HepG2 (cell line): ENCODE measurements at regions not wholly inside any gene's neighbourhood (a gene's known extent, or its start where the extent isn't known, plus 50 kb on each side); places are given as distances from the start of the nearest gene placed in this dataset.

ENCODE experiments used
- ATAC-seq: fragments of 200-7000 bp; cut with Tn5 transposase; 3 replicates; pipeline ENCODE4 v1.9.1; 2020; ENCODE audit warnings: mild to moderate bottlenecking, moderate library complexity
- BruUV-seq: library from RNA; stranded (reverse); fragments of 400-500 nt; replicated peaks from 2 replicates; lab custom pipeline; 2021; lab: Mats Ljungman, UMichigan
- CTCF ChIA-PET: fragments of 300-600 bp; formaldehyde crosslinking; extraction: SDS; loops from one replicate; lab custom pipeline; 2021; ENCODE audit warnings: low total read pairs, inconsistent platforms, low intra/inter-chr PET ratio; lab: Yijun Ruan, JAX
- POLR2A ChIA-PET: fragments of 350-600 bp; sonication (Branson Sonifier 250); formaldehyde crosslinking; loops from one replicate; lab custom pipeline; 2020; ENCODE audit warnings: antibody characterized with exemption, inconsistent platforms; lab: Yijun Ruan, JAX
- DNase-seq: peaks from one replicate; pipeline ENCODE4 v3.0.0-alpha.2; 2015; ENCODE audit warnings: low spot score
- FAIRE-seq: peaks from 3 replicates; lab custom pipeline; 2011; peaks lifted over from hg19 to GRCh38; lab: Jason Lieb, UNC
- H2AFZ ChIP-seq: one replicate; pipeline ENCODE4 v1.6.1; 2011; ENCODE audit warnings: low read length, inconsistent platforms
- H3K27ac ChIP-seq: fragments of 300-600 bp; 3 replicates; pipeline ENCODE4 v1.8.0; 2011; ENCODE audit warnings: mixed run types, mild to moderate bottlenecking, mixed read lengths, low read length, inconsistent platforms; ENCODE audit not compliant: insufficient read depth; ENCODE audit errors: extremely low read length
- H3K27me3 ChIP-seq, 2 experiments: fragments of 200-600 bp in 1 of 2; 2 replicates in 1 of 2; 3 replicates in 1 of 2; pipeline versions ENCODE4 v1.6.0 to v1.8.0; 2011; ENCODE audit warnings: low read length in 2 of 2, mild to moderate bottlenecking in 2 of 2, moderate library complexity in 2 of 2, inconsistent platforms in 1 of 2; ENCODE audit not compliant: insufficient read depth in 2 of 2, control insufficient read depth in 1 of 2
- H3K36me3 ChIP-seq, 2 experiments: fragments of 200-600 bp in 1 of 2; replicated peaks in 1 of 2; 2 replicates in 1 of 2; 3 replicates in 1 of 2; pipeline versions ENCODE4 v1.5.1 to v1.8.0; 2011; ENCODE audit warnings: low read length in 2 of 2, inconsistent platforms in 1 of 2; ENCODE audit not compliant: insufficient read depth in 2 of 2, control insufficient read depth in 1 of 2
- H3K4me1 ChIP-seq: 2 replicates; pipeline ENCODE4 v1.5.1; 2012; ENCODE audit warnings: low read length, inconsistent platforms; ENCODE audit not compliant: insufficient read depth
- H3K4me2 ChIP-seq: 2 replicates; pipeline ENCODE4 v1.6.0; 2011; ENCODE audit warnings: low read depth, low read length, inconsistent platforms
- H3K4me3 ChIP-seq, 3 experiments: fragments of 200-600 bp in 1 of 3; sonication (generic), shearing (Covaris generic) in 1 of 3; replicated peaks in 1 of 3; 2 replicates each; pipeline ENCODE4 v1.5.1; 2011 to 2016; ENCODE audit warnings: low read length in 3 of 3, inconsistent platforms in 2 of 3, low read depth in 2 of 3, mild to moderate bottlenecking in 2 of 3, control low read depth in 1 of 3, mixed read lengths in 1 of 3; ENCODE audit not compliant: insufficient read depth in 1 of 3
- H3K79me2 ChIP-seq: one replicate; pipeline ENCODE4 v1.6.1; 2011; ENCODE audit warnings: low read length, inconsistent platforms; ENCODE audit not compliant: insufficient read depth
- H3K9ac ChIP-seq: 2 replicates; pipeline ENCODE4 v1.6.0; 2011; ENCODE audit warnings: mild to moderate bottlenecking, low read depth, low read length, inconsistent platforms; ENCODE audit not compliant: insufficient read depth
- H3K9me3 ChIP-seq: 2 replicates; pipeline ENCODE4 v1.5.1; 2012; ENCODE audit warnings: mild to moderate bottlenecking, low read length
- H4K20me1 ChIP-seq: 2 replicates; pipeline ENCODE4 v1.6.0; 2011; ENCODE audit warnings: inconsistent platforms, mild to moderate bottlenecking, low read length, moderate library complexity; ENCODE audit not compliant: insufficient read depth
- CHCHD3 ChIP-seq: sonication (generic); formaldehyde crosslinking; IDR thresholded peaks from 2 replicates; pipeline ENCODE4 v1.8.0; 2022; ENCODE audit warnings: mild to moderate bottlenecking, missing genetic modification reagents, moderate library complexity
- DMTF1 ChIP-seq: sonication (generic); formaldehyde crosslinking; IDR thresholded peaks from 2 replicates; pipeline ENCODE4 v1.4.0; 2020; ENCODE audit warnings: mild to moderate bottlenecking, missing genetic modification reagents
- FOXA1 ChIP-seq, 2 experiments: fragments of 450-650 bp in 1 of 2; sonication (generic) in 1 of 2; formaldehyde crosslinking in 1 of 2; IDR thresholded peaks; 2 replicates each; pipeline versions ENCODE4 v1.4.0 to v1.6.1; 2016 to 2020; ENCODE audit warnings: missing genetic modification reagents in 1 of 2
- JUND ChIP-seq: sonication (generic); formaldehyde crosslinking; IDR thresholded peaks from 2 replicates; pipeline ENCODE4 v1.8.0; 2022; ENCODE audit warnings: mild to moderate bottlenecking, missing genetic modification reagents
- KDM4B ChIP-seq: sonication (generic); formaldehyde crosslinking; IDR thresholded peaks from 2 replicates; pipeline ENCODE4 v1.4.0; 2020; ENCODE audit warnings: missing genetic modification reagents
- NR3C1 ChIP-seq: sonication (generic); formaldehyde crosslinking; IDR thresholded peaks from 2 replicates; pipeline ENCODE4 v1.4.0; 2020; ENCODE audit warnings: missing genetic modification reagents
- RAD21 ChIP-seq: fragments of 450-650 bp; formaldehyde crosslinking; IDR thresholded peaks from 2 replicates; pipeline ENCODE4 v1.5.0; 2020; ENCODE audit warnings: mild to moderate bottlenecking
- RERE ChIP-seq: IDR thresholded peaks from 2 replicates; pipeline ENCODE4 v1.6.1; 2016; ENCODE audit warnings: low read depth, missing genetic modification reagents, missing compliant biosample characterization
- RXRB ChIP-seq: IDR thresholded peaks from 2 replicates; pipeline ENCODE4 v1.6.1; 2016; ENCODE audit warnings: borderline replicate concordance, missing genetic modification reagents, missing compliant biosample characterization
- ZHX1 ChIP-seq: sonication (generic); formaldehyde crosslinking; IDR thresholded peaks from 2 replicates; pipeline ENCODE4 v1.8.1; 2022; ENCODE audit warnings: low read depth, mild to moderate bottlenecking, missing genetic modification reagents
- ZNF136 ChIP-seq: sonication (generic); formaldehyde crosslinking; IDR thresholded peaks from 2 replicates; pipeline ENCODE4 v1.8.1; 2022; ENCODE audit warnings: low read depth, mild to moderate bottlenecking, moderate library complexity, missing genetic modification reagents
- ZNF205 ChIP-seq: IDR thresholded peaks from 2 replicates; pipeline ENCODE4 v1.6.1; 2018; ENCODE audit warnings: missing biosample characterization, missing genetic modification reagents
- ZNF572 ChIP-seq: sonication (generic); formaldehyde crosslinking; IDR thresholded peaks from 2 replicates; pipeline ENCODE4 v1.5.1; 2020; ENCODE audit warnings: mild to moderate bottlenecking, missing genetic modification reagents
- ZNF740 ChIP-seq: sonication (generic); formaldehyde crosslinking; IDR thresholded peaks from 2 replicates; pipeline ENCODE4 v1.4.0; 2020; ENCODE audit warnings: missing genetic modification reagents
- ZNF850 ChIP-seq: sonication (generic); formaldehyde crosslinking; conservative IDR thresholded peaks from 2 replicates; pipeline ENCODE4 v1.9.0; 2021; ENCODE audit warnings: mild to moderate bottlenecking, missing genetic modification reagents
- in situ Hi-C: cut with HindIII; loops from 2 replicates; pipeline ENCODE4 v1.10.0; 2017; ENCODE audit warnings: low pct_unique_long_range_greater_than_20kb; ENCODE audit not compliant: extremely low pct_ligation_motif_present
- intact Hi-C: fragments of 100-400 bp; cut with micrococcal nuclease; formaldehyde crosslinking; loops from one replicate; pipeline ENCODE4 v1.10.0; 2022; ENCODE audit not compliant: unreplicated experiment

- TF ChIP-seq ZNF740 (CRISPR knock-in tag) (no peak), ZNF572 (CRISPR knock-in tag) (no peak), RAD21 (no peak), ZNF205 (CRISPR knock-in tag) (no peak), KDM4B (CRISPR knock-in tag) (no peak), ZNF136 (CRISPR knock-in tag) (no peak), ZHX1 (no peak), JUND (CRISPR knock-in tag) (no peak)
These were observed 348.9 kb upstream of the TRPC7 start (continued) for GRCh38 chr5:136714286-136714685.

GRCh38 chr5:136712628-136713027 lies 347.3 kb upstream of the TRPC7 start:
- Histone ChIP-seq H3K36me3 (no peaks in the 10 kb centered on the region), H3K4me3 (no peak overlapping the region), H3K9me3 (no peaks in the 10 kb centered on the region), H3K4me2 (no peak overlapping the region), H4K20me1 (no peaks in the 10 kb centered on the region), H3K9ac (no peak overlapping the region), H3K79me2 (no peaks in the 10 kb centered on the region), H3K27me3 (no peaks in the 10 kb centered on the region), H3K27ac (no peak overlapping the region), H3K4me1 (no peaks in the 10 kb centered on the region), H2AFZ (no peak overlapping the region)
- in situ Hi-C loops (no loop called here), intact Hi-C loops (no loop called here)
- ATAC-seq (no peak), DNase-seq (no peak), FAIRE-seq (no peak)
- no TSS peak for BruUV-seq
- POLR2A ChIA-PET, result no interaction called here
- CTCF ChIA-PET, result no interaction called here
- no peak for TF ChIP-seq ZNF850 (CRISPR knock-in tag)
- no peak for TF ChIP-seq DMTF1 (CRISPR knock-in tag)
- no peak for TF ChIP-seq NR3C1
- TF ChIP-seq FOXA1 (IDR thresholded peaks at IDR 0.05), result no peak
- no peak for TF ChIP-seq FOXA1 (CRISPR knock-in tag; IDR thresholded peaks at IDR 0.05)
- TF ChIP-seq RXRB (CRISPR knock-in tag), result no peak
- TF ChIP-seq KDM4B (CRISPR knock-in tag), result no peak
- no peak for TF ChIP-seq RERE
- no peak for TF ChIP-seq CHCHD3
